Peyer's patch (tissue), 4 donors: ENCODE measurements at regions not wholly inside any gene's neighbourhood (a gene's known extent, or its start where the extent isn't known, plus 50 kb on each side); places are given as distances from the start of the nearest gene placed in this dataset.

Experiments used
- POLR2A ChIP-seq, 2 donors: fragments of 450-650 bp; IDR thresholded peaks; one replicate each; pipeline ENCODE4 v1.5.1; 2017; ENCODE audit warnings: antibody characterized with exemption in 2 of 2, mild to moderate bottlenecking in 2 of 2, moderate library complexity in 2 of 2
- TF ChIP-seq, protein P1 (sequence below), 6 experiments: fragments of 450-650 bp in 4 of 6; fragments of 200-600 bp in 2 of 6; sonication (generic) in 1 of 6; IDR thresholded peaks; one replicate each; pipeline ENCODE4 v1.5.1; 2017 to 2019; ENCODE audit warnings: antibody characterized with exemption in 6 of 6, mild to moderate bottlenecking in 3 of 6, moderate library complexity in 1 of 6

DNA sequence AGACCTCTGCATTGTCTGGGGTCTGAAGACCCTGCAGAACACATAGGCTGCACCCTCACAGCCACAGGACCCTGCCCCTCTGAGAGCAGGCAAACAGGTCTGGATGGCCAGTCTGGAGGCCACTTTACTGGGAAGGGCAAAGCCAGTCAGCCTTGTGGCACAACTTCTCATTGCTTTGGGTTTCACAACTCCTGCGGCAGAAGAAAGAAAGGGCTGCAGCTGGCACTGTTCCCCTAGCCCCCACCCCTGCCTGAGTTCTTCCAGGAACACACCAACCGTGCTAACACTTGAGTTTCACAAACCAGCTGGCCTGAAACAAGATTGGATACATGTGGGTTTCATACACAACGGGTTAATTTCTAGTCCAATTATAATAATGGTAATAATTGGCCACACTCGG, 276.5 kb upstream of the MGAT5 start:
- TF ChIP-seq POLR2A (IDR thresholded peaks at IDR 0.05): no peak
- TF ChIP-seq, protein P1, sequence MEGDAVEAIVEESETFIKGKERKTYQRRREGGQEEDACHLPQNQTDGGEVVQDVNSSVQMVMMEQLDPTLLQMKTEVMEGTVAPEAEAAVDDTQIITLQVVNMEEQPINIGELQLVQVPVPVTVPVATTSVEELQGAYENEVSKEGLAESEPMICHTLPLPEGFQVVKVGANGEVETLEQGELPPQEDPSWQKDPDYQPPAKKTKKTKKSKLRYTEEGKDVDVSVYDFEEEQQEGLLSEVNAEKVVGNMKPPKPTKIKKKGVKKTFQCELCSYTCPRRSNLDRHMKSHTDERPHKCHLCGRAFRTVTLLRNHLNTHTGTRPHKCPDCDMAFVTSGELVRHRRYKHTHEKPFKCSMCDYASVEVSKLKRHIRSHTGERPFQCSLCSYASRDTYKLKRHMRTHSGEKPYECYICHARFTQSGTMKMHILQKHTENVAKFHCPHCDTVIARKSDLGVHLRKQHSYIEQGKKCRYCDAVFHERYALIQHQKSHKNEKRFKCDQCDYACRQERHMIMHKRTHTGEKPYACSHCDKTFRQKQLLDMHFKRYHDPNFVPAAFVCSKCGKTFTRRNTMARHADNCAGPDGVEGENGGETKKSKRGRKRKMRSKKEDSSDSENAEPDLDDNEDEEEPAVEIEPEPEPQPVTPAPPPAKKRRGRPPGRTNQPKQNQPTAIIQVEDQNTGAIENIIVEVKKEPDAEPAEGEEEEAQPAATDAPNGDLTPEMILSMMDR (IDR thresholded peaks at IDR 0.05): no peak
